ENCODE measurements at regions not wholly inside any gene's neighbourhood (a gene's known extent, or its start where the extent isn't known, plus 50 kb on each side); places are given as distances from the start of the nearest gene placed in this dataset.

GRCh38 chr20:56820984-56821383 lies 191.9 kb downstream of the TFAP2C start:
- WGBS, 3 donors = 57 to 80% (median 69%) methylated on average over 3 of the region's 3 CpGs

GRCh38 chr20:56826306-56826704 lies 197.2 kb downstream of the TFAP2C start:
- TF ChIP-seq CTCF (IDR thresholded peaks at IDR 0.05) (no peak), EP300 (IDR thresholded peaks at IDR 0.05) (no peak), POLR2A (IDR thresholded peaks at IDR 0.05) (no peak)
- intact Hi-C loops (cut with DNase I) = no loop called here
- 62 to 66% (median 62%) methylated on average over 4 of the region's 4 CpGs for WGBS, 3 donors
- Histone ChIP-seq H3K27ac (no peak overlapping the region), H3K4me1 (ENCODE audit: insufficient read depth) (no peaks in the 10 kb centered on the region), H3K9me3 (no peaks in the 10 kb centered on the region), H3K36me3 (no peaks in the 10 kb centered on the region), H3K4me3 (no peak overlapping the region), H3K27me3 (no peaks in the 10 kb centered on the region)
- no peak for DNase-seq

More at GRCh38 chr20:56820984-56821383, 191.9 kb downstream of the TFAP2C start:
- DNase-seq = no peak
- no peaks in the 10 kb centered on the region for H3K9me3 ChIP-seq
- H3K4me1 ChIP-seq (ENCODE audit: insufficient read depth) = no peaks in the 10 kb centered on the region
- H3K4me3 ChIP-seq = no peak overlapping the region
- H3K27me3 ChIP-seq = no peaks in the 10 kb centered on the region
- no peak overlapping the region for H3K27ac ChIP-seq
- no peak for TF ChIP-seq EP300 (IDR thresholded peaks at IDR 0.05)
- no peak for TF ChIP-seq POLR2A (IDR thresholded peaks at IDR 0.05)
- no peak for TF ChIP-seq CTCF (IDR thresholded peaks at IDR 0.05)
- no peaks in the 10 kb centered on the region for H3K36me3 ChIP-seq
- intact Hi-C loops (cut with DNase I) = no loop called here

- DNase-seq = no peak
- Histone ChIP-seq H3K9me3 (no peaks in the 10 kb centered on the region), H3K27ac (no peak overlapping the region), H3K36me3 (no peaks in the 10 kb centered on the region), H3K4me3 (no peak overlapping the region), H3K27me3 (no peaks in the 10 kb centered on the region), H3K4me1 (ENCODE audit: insufficient read depth) (no peaks in the 10 kb centered on the region)
- intact Hi-C loops (cut with DNase I) = no loop called here
- WGBS, 3 donors = 37 to 50% (median 42%) methylated on average over 22 of the region's 22 CpGs
- TF ChIP-seq EP300 (IDR thresholded peaks at IDR 0.05) (no peak), POLR2A (IDR thresholded peaks at IDR 0.05) (no peak), CTCF (IDR thresholded peaks at IDR 0.05) (no peak)
Measured at GRCh38 chr20:56826705-56827665, 197.9 kb downstream of the TFAP2C start.

- H3K36me3 ChIP-seq = no peaks in the 10 kb centered on the region
- no peak for DNase-seq
- H3K27ac ChIP-seq = no peak overlapping the region
- WGBS, 3 donors = 55 to 64% (median 60%) methylated on average over 14 of the region's 14 CpGs
- H3K4me3 ChIP-seq = no peak overlapping the region
- no peaks in the 10 kb centered on the region for H3K4me1 ChIP-seq (ENCODE audit: insufficient read depth)
- intact Hi-C loops (cut with DNase I) = no loop called here
- TF ChIP-seq POLR2A (IDR thresholded peaks at IDR 0.05) (no peak), CTCF (IDR thresholded peaks at IDR 0.05) (no peak), EP300 (IDR thresholded peaks at IDR 0.05) (no peak)
- H3K27me3 ChIP-seq = no peaks in the 10 kb centered on the region
- H3K9me3 ChIP-seq = no peaks in the 10 kb centered on the region
Measured at GRCh38 chr20:56827763-56828162, 198.7 kb downstream of the TFAP2C start.
